Retina (tissue), 1 donor: ENCODE measurements at regions not wholly inside any gene's neighbourhood (a gene's known extent, or its start where the extent isn't known, plus 50 kb on each side); places are given as distances from the start of the nearest gene placed in this dataset.
"Not testable (repeated sequence)": the region's sequence is repeated elsewhere in the genome, so short reads cannot be mapped to it uniquely, and the experiment has no call there.

ENCODE experiments used
- DNase-seq: peaks from one replicate; pipeline ENCODE4 v3.0.0-alpha.2; 2016

DNA sequence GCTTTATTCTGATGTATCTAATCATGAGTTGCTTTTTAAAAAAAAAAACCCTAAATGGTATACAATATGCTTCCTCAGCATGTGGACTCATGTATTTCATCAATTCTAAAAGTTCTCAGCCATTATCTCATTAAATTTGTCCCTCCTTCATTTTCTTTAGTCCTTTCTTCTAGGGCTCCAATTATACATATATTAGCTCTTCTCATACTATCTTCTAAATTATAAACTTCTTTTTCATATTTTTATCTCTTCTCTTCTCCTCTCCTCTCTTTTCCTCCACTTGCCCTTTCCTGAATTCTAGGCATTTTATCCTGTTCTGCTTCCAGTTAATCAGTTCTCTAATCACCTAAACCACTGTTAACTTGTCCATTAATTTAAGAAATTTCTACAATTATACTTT lies 55.0 kb upstream of the IL33 start:
- DNase-seq, result no peak

DNA sequence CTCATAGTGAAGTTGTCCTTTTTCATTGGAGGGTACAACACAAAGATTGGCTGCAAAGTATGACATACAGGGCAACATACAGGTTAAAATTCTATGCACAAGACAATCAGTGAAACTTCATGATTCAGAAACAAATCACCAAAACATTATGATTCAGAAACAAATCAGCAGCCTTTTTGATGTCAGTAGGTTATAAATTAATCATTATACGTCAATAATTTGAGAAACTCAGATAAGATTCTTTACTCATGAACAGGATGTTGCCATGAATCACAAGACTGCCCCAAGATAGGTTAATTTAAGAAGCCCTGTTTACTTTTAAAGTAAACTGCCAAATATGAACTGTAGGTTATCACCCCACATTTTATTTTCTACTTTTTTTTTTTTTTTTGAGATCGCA lies 62.2 kb upstream of the IL33 start:
- DNase-seq, result no peak

DNA sequence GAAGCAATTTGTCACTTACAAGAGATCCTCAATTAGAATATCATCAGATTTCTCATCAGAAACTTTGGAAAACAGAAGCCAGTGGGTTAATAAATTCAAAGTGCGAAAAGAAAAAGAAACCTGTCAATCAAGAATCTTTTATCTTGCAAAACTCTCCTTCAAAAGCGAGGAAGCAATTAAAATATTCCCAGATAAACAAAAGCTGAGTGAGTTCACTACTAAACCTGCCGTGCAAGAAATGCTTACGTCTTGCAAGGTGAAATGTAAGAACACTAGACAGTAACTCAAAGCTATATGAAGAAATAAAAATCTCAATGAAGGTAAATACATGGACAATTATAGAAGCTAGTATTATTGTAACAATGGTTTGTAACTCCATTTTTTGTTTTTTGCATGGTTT lies 62.8 kb upstream of the IL33 start:
- no peak for DNase-seq

DNA sequence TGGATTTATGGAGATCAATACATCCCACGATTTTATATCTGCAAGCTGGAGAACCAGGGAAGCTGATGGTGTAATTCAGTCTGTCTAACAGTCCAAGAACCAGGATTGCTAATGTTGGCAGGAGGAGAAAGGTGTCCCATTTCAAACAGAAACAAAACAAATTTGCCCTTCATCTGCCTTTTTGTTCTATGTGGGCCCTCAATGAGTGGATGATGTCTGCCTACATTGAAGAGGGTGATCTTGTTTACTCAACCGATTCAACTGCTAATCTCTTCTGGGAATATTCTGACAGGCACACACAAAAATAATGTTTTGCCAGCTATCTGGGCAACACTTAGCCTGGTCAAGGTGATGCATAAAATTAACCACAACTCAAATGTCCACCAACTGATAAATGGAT lies 65.1 kb upstream of the IL33 start:
- DNase-seq, result no peak

DNA sequence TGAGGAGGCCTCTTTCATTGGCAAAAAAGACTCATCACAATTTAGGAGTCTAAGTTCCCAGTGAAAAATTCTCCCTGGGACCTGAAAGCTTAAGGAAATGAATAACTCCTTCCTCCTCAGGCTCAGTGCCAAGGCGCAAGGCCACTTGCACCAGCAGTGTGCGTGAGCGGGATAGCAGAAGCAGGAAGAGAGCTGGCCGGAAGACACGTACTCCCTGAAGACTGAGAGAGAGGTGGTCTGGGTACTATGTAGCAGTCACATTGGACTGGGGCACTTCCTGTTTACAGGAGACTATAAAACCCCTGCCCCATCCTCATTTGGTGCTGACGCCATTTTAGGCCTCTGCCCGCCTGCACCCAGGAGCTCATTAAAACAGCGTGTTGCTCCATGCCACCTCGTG lies 66.3 kb upstream of the IL33 start:
- no peak for DNase-seq

DNA sequence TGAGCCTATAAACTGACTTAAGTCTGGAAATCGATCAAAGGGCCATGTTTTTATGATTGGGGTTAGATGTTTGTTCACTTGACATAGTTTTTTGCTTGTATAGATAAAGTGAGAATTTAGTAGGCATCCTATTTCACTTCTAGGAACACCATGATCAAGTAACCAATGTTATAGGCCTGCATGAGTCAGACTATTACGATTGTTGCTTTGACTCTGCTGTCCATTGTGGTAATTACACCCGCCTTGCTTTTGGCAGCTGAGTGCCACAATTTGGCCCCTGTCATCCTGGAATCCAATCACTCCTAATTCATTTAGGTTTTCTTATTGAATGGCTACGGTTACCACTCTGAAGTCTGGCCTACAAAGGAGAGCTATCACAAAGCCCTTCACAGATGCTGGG lies 67.8 kb upstream of the IL33 start:
- no peak for DNase-seq

DNA sequence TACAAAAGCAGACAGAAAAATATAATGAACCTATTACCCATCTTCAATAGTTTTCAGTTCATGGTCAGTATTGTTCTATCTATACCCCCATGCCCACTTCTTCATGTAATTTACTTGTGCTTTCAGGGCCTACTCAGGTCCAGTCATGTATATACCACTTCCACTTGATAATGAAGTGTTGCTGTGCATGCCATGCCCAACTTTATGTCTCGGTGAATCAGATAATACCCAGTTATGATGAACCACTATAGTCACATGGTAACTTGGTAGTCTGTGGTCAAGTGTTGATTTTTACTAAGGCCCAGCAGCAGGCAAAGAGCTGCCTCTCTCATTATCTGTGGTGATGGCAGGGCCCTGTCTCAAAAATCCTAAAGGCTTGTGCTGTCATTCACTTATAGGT lies 70.7 kb upstream of the IL33 start:
- DNase-seq, result no peak

DNA sequence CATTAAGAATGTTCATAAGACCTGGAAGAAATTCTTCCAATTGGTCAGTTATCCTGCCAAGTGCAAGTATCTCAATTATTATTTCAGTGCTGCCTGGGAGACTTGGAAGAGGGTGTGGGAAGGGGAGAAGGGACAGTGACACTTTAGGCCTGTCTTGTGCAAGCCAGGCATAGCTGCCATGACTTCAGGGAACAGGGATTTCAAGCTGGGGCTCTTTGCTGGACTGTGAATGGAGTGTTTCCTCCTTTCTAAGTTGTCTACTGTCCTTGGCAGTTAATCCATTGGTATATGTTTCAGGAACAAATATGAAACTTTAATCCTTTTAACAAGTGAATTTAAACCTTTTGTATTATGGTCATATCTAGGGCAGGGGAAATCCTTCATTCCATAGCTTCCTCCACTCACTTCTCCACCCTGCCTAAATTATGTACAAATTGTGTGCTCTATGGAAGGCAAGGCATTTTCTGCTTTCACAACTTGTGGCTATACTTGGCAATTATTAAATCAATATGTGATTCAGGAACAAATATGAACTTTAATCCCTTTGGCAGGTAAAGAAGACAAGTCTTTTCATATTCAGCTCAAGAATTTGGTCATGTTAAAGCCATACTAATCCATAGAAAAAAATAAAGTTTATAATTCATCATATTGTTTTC lies 72.7 kb upstream of the IL33 start:
- no peak for DNase-seq

DNA sequence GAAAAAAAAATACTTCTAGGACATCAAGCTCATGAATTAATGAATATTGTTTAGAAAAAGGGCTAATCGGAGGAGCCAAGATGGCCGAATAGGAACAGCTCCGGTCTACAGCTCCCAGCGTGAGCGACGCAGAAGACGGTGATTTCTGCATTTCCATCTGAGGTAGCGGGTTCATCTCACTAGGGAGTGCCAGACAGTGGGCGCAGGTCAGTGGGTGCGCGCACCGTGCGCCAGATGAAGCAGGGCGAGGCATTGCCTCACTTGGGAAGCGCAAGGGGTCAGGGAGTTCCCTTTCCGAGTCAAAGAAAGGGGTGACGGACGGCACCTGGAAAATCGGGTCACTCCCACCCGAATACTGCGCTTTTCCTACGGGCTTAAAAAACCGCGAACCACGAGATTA lies 79.8 kb upstream of the IL33 start:
- not testable (repeated sequence) for DNase-seq

DNA sequence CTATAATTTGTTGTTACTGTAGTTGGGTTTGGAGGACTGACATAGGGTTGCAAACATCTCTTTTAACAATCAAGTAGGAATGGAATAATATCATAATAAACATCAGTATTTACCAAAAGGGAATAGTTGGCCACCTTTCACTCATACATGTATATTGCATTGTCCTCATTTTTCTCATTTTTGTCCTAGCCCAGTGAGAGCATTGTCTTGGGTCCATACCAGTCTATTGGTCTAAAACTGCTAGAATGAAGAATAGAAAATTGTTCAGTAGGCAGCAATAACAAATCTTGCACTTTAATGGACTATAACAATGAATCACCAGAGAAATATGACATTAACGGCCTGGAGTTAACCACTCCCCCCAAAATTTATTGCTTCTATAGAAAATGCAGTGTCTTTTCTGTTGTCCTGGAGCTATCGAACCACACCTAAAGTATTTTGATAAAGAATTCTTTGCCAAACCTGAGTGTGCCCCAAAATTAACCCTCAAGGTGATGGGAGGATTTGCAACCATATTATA lies 80.9 kb upstream of the IL33 start:
- no peak for DNase-seq

DNA sequence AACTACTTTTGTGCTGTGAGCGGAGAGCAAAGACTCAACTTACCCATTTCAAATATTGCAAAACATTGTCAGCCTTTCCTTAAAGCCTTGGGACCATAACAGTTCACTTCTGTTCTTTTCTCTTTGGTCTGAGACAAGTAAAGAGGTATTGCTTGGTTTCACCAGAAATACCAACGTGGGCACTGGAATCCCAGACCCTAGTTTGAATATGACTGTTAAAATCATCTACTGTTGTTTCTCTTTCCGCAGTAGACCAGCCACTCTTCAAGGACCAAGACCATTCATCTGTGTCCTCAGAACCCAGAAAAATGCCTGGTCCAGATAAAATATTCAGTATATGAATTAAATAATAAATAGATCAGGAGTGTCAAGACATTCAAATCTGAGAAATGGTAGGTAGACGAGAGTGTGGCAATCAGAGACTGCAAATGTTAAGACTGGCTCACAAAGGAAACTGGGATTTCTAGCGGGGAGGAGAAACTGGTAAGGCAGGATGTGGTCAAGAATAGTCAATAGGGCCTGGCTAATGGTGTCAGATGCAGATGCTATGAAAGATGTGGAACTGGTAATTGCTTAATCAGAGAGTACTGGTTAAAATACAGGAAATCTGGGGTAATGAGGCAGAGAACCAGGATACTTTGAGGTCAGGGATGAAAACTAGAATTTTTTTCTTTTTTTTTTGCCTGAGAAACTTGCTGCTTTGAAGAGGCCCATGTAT lies 82.1 kb upstream of the IL33 start:
- DNase-seq, result no peak

DNA sequence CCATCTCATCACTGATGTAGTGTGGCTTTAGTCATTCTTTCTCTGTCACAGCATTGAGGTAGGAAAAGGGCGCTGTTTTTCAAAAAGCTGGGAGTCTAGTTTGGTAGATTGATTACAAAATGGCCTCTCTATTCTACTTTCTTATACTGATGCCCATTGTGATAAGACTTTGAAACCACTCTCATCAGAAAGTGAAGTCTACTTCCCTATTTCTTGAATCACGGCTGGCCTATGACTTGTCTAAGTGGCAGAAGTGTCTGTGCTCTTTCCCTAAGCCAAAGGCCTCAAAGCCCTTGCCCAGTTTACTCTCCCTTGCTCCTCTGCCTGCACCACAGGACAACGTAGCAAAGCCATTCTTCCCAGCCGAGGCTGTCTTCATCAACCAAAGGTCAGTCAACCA lies 83.0 kb upstream of the IL33 start:
- DNase-seq, result no peak

DNA sequence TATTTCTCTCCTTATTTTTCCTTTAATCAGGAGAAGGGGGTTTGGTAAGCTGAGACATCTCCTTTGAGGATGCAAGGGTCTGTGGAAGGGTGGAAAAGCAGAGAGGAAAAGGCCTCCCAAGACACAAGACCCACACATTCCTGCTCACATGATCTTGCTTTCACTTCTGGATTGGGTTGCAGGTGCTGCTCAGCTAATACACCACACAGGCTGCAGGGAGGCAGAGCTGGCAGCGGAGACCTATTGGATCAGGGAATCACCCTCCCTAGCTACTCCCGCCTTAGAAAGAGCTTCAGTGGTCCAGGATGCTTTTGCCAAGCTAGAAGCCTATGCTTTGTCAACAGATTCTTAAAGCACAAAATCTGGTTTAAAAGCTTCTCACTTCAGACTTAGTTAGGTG lies 87.6 kb upstream of the IL33 start:
- DNase-seq, result no peak

DNA sequence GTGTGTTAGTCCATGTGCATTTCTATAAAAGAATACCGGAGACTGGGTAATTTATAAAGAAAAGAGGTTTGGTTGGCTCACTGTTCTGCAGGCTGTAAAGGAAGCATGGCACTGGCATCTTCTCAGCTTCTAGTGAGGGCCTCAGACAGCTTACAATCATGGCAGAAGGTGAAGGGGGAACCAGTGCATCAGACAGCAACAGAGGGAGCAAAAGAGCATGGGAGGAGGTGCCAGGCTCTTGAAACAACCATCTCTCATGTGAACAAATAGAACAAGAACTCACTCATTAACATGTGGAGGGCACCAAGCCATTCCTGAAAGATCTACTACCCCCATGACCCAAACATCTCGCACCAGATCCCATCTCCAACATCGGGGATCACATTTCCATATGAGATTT lies 89.2 kb upstream of the IL33 start:
- DNase-seq, result no peak

DNA sequence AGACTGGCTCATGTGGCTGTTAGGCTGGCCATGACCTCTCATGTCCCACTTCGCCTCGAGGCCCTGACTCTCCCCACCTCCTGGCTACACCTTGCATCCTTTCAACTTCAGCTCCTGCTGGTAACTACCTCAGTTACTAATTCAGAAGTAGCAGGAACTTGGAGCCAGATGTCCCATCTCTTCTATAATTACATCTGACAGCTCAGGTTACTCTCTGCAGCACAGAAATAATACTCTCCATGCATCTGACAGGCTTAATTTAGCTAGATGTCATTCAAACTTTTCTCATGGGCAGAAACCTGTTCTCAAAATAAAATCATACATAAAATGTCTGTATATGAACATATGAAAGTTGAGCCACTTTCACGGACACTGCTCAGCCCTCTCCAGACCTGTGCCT lies 92.2 kb upstream of the IL33 start:
- no peak for DNase-seq

DNA sequence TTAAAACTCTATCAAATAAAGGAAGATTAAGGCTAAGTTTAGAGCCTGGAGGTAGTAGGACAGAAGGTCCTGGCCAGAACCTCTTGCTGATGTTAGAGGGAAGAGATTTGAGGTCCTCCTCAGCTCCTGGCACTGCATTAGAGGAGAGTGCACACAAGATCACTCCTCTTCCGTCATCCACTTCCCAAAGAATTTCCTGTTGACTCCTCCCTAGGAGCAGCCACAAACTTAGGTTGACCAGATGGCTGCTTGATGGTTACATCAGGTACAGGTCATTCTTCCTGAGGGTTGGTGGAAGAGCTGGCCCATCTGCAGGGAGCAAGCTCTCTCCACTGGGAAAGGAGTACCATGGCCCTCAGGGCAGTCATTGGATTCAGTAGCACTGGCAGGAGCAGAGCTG lies 93.9 kb upstream of the IL33 start:
- no peak for DNase-seq

DNA sequence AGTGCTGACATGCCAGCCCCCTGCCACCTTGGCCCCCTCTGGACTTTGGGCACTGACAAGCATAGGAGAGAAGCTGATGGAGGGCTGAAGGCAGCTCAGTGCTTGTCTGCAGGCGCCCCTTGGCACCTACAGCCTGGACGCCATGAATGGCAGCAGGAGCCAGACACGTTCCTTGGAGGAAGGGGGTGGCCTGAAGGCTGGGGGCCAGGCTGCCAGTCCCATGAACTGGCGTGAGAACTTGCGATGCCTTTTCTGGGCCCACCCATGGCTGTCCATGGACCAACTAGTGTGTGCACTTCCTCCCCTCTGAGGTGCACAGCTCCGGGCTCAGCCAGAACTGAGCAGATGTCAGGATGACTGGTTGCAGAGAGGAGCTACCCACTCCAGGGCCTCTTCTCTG lies 99.0 kb upstream of the RANBP6 start:
- DNase-seq, result no peak

DNA sequence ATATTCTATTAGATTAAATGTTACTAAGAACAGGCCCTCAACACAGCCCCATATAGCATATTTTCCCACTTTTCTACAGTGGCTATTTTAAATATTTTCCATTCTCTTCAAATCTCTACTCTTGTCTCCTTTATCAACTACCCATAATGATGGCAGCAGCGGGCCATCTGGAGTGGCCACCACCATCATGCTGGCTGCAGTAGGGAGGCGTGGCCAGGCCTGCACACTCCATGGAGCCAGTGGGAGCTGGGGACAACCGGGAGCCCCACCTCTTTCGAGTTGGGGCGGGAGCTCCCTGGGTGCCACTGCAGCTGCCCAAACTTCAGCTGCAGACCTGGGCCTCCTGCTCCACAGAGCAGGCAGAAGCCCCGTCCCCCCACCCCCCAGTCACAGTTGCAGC lies 98.4 kb upstream of the RANBP6 start:
- no peak for DNase-seq

DNA sequence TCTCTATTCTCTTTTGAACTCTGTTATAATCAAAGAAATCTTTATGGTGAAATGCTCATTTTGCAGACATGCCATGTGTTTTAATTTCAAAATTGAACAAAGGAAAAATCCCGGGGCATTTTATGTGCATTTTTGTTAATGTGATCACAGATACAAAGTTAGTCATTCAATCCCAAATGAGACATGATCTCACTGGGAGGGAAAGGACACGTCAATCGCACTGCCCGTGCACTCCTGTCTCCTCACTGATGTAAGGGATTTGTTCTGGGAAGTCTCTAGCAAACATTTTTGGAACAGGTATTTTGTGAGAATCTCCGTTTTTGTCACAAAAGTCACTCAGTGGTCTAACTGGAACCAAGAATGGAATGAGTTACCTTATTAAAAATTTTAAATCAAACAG lies 97.9 kb upstream of the RANBP6 start:
- DNase-seq, result no peak

DNA sequence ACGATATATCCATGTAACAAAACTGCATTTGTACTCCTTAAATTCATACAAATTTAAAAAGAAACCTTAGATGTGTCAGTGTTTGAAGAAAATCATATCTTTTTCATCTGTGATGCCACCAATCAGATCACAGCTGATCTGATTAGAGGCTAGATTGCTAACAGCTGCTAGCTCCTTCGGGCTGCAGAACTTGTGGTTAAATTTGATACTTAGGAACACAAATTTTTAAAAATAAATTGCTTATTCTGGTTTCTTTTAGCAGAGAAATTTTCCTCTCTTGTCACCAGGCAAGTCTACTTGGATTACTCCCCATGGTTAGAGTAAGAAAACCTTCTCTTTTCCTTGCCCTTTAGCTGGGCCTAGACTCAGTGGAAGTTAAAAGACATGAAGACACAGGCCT lies 94.6 kb upstream of the RANBP6 start:
- DNase-seq, result no peak

DNA sequence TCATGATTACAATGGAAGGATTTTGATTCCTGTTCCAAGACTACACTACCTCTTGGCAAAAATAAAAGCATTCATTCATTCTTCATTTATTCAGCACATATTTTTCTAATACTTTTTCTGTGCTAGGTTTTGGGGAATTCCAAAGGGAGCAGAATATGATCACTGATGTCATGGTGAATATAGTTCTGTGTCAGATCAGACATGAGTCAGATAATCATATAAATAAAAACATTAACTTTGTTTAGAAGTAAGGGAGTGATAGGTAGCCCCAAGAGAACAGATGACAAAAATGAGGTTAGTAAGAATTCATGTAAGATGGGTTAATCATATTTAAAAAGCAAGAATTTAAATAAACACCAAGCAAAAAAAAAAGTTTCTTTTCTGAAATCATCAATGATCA lies 94.1 kb upstream of the RANBP6 start:
- no peak for DNase-seq

DNA sequence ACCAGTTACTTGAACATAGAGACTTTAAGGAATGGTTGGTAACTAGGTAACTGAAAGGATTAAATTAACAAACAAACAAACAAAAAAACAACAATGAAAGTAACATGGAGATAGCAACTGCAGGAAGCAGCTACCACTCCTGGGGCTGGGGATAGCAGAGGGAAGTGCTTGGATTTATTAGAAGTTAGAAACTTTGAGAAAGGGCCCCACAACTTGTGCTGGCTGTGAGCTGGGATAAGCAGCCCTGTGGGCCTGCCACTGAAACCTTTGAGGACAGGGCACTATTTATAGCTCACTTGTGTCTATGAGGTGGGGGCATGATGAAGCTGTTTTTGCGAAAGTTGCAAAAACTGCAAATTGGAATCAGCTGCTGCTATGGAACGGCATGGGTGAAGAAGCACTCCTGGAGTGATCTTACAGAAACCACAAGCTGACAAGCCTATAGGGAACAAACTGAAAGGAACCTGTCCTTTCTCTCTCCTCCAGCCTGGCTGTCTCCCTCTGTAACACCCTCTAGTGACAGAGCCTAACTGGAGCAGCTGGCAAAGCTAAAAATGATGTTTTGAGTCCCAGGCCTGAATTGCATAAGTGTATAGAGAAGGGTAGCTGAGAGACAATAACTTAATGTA lies 91.4 kb upstream of the RANBP6 start:
- peak; percentile 8 for DNase-seq

DNA sequence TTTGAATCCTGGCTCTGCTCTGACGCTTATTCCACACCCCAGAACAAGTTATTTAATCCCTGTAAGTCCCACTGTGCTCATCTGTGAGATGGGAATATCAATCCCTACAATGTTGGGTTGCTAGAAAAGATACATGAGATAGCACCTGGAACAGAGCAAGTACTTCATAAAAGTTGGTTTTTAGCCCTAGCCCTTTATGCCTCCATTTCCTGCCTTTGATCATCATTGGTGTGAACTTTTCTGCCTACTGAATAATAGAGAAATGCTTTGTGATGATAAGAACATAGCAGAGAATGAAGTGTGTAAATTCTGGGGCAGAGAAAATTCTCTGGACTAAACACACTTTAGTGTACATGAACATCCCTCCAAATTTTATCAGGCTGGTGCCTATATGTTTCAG lies 90.3 kb upstream of the RANBP6 start:
- DNase-seq, result no peak

DNA sequence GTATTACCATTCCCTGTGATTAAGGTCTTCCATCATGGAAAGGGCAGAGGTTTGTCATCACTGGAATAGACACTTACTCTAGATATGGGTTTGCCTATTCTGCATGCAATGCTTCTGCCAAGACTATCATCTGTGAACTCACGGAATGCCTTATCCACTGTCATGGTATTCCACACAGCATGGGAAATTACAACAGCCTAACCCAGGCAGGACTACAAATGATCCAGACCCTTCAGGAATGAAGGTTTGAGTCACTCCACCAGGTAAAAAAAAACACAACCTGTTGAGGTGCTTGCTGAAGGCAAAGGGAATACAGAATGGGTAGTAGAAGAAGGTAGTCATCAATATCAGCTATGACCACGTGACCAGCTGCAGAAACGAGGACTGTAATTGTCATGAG lies 89.0 kb upstream of the RANBP6 start:
- DNase-seq, result not testable (repeated sequence)
